ENCODE measurements at regions not wholly inside any gene's neighbourhood (a gene's known extent, or its start where the extent isn't known, plus 50 kb on each side); places are given as distances from the start of the nearest gene placed in this dataset.

DNA sequence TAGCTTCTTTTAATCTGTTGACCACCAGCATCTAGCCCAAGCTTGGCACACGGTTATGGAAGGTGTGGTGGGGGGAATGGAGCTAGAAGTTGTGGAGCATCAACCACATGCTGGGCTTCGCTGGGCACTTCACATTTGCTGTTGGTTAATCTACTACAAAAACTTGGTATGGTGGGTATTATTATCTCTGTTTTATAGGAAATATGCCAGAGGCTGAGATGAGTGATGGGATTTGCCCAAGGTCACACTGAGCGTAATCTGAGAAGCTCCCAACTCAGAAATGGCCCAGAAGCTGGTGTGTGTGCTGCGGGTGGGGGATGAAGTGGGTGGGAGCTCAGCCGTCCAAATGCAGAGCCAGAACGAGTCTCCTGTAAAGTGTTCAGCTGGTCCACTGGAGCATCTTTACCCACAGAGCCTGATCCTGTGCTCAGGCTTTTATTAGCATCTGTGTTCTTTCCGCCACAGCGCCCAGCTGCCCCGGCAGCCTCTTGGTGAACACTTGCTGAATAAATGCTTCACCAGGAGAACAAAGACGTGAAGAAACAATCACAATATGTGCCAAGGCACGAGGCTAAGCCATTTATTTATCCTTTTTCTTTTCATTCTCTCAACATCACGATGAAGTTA is 98.6 kb upstream of the JUN start:
- no peaks in the 10 kb centered on the region for H3K9me3 Mint-ChIP-seq
- ATAC-seq (no peak), DNase-seq (no peak)
- H3K4me3 Mint-ChIP-seq = no peak overlapping the region
- no peak overlapping the region for H3K27ac Mint-ChIP-seq
- H3K27me3 Mint-ChIP-seq = no peaks in the 10 kb centered on the region
- peaks cover 49% of the 10 kb centered on the region for H3K4me1 Mint-ChIP-seq

DNA sequence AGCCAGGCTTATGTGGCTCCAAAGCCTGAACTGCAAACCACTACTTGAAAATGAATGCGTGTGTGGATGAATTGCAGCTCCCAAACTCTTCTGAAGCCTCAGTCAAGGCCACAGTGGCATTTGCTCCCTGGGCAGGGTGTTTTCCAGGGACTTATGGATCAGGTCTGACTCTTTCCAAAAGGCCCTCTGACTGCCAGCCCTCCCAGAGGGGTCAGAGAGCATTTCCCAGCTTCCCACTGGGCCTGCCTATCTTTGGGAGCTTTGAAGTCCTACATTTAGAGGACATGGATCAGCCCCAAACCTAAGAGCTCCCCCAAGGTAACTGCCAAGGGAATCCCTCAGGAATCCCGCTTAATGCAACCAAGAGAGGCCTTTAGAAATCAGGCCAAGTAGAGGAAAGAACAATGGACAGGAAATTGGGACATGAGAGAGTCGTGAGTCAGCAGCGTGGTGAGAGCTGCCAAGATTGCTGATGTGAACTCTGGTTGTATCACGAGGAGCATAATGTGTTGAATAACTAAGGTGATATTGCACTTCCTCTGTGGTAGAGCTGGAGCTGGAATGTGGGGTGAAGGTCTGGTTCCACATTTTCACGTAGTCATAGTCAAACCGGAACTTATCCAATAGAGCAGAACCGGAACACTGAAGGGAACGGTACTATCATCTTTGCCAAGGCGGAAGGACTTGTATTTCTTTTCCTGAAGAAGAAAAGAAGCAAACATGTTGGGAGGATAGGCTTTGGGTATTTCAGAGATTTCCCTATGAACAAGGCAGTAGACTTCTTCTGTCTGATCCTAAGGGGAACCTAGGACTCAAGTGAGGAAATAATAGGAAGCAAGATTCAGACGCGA is 99.4 kb upstream of the JUN start:
- Mint-ChIP-seq H3K4me1 (peaks cover 51% of the 10 kb centered on the region), H3K9me3 (no peaks in the 10 kb centered on the region), H3K27me3 (no peaks in the 10 kb centered on the region), H3K4me3 (no peak overlapping the region), H3K27ac (peak overlapping the region in 1 of 2 donors; percentile 49)
- no peak for DNase-seq
- no peak for ATAC-seq

DNA sequence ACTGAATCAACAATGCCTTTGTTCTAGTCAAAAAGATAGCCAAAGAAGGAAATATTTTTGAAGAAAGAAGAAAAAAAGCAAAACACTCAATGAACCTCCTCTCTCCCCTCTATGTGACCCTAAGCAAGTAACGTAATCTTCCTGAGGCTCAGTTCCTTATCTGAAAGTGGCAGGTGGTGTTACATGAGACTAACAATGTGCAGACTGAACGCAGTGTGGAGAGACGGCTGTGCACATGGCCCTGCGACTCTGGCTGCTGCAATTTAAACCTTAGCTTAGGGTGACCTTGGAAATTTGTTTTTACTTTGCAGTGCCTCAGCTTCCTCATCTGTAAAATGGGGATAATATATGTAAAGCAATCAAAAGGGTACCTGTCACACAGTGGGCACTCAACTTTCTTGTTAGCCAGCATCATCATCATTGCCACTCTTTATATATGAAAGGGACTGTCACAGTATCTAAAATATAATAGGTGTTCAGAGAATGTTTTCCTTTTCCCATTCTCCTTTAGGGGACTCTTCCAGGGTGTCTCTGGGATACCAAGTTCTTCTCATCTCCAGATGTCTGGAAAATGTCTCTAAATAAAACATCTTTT is 100.1 kb upstream of the JUN start:
- H3K4me1 Mint-ChIP-seq = peaks cover 54% of the 10 kb centered on the region
- H3K4me3 Mint-ChIP-seq = no peak overlapping the region
- no peak for DNase-seq
- no peaks in the 10 kb centered on the region for H3K9me3 Mint-ChIP-seq
- no peaks in the 10 kb centered on the region for H3K27me3 Mint-ChIP-seq
- no peak overlapping the region for H3K27ac Mint-ChIP-seq
- no peak for ATAC-seq

DNA sequence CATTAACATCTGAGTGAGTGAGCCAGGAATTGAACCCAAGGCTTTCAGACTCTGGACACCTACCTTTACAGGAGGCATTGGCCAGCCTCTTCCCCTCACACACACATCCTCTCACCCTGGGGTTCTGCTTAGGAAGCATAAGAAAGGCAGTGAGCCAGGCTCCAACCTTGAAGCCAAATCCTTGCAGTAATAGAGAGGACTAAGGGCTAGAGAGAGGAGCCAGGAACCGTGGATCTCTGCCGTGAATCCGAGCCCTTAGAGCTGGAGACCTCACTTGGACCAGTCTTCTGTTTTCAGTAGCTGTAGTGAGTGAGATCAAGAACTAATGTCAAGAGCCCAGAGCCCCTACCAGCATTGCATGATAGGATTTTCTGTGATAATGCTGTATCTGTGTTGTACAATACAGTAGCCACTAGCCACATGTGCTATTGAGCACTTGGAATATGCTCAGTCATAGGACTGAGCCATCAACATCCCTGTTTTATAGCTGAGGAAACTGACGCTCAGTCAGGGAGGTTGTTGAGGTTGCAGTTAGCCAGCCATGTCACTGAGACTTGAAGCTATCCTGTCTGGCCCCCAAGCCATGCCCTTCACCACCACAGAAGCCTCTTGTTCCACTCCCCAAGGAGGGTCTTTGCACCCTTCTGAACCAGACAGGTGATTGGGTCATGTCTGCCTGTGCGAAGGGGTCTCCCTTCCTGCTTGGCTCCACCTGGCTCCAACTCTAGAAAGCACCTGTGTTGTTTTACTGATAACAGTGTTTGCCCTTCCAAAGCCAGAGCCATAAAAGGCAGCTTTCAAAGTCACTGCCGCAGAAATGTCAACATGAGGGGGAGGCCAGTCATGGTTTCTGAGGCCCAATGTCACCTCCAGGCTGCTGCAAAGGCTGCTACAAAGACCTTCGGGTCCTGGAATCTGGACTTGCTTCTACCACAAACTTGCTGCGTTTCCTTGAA is 101.1 kb upstream of the JUN start:
- H3K27me3 Mint-ChIP-seq = no peaks in the 10 kb centered on the region
- peak; percentile 65 for ATAC-seq
- peak overlapping the region; percentile 43 to 74 for H3K4me3 Mint-ChIP-seq
- H3K27ac Mint-ChIP-seq = peak overlapping the region; percentile 22 to 95
- no peaks in the 10 kb centered on the region for H3K9me3 Mint-ChIP-seq
- peak; percentile 17 to 31 for DNase-seq
- peaks cover 61% of the 10 kb centered on the region for H3K4me1 Mint-ChIP-seq

DNA sequence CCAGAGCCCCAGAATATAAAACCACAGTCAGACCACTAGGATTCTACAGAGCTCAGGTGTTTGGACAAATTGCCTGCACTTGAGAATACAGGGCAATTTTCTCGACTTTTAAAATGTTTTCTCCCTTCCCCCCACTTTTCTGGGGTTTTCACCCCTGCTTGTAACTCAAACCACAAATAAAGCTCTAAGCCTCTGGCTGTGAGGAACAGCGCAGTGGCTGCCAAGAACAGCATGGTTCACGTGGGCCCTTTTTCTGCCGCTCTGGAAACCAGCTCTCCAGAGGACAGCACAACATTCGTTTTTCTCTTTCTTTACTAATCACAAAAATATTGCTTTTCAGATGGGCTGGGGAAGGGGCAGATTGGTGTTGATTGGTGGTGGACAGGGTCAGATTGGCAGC is 102.2 kb upstream of the JUN start:
- Mint-ChIP-seq H3K4me3 (peak overlapping the region; percentile 43 to 74), H3K4me1 (peaks cover 61% of the 10 kb centered on the region), H3K27me3 (no peaks in the 10 kb centered on the region), H3K27ac (peak overlapping the region in 1 of 2 donors; percentile 9), H3K9me3 (peaks cover 0 to 2% of the 10 kb centered on the region in 2 donors)
- ATAC-seq (peak; percentile 74), DNase-seq (peak; percentile 14 to 33)

DNA sequence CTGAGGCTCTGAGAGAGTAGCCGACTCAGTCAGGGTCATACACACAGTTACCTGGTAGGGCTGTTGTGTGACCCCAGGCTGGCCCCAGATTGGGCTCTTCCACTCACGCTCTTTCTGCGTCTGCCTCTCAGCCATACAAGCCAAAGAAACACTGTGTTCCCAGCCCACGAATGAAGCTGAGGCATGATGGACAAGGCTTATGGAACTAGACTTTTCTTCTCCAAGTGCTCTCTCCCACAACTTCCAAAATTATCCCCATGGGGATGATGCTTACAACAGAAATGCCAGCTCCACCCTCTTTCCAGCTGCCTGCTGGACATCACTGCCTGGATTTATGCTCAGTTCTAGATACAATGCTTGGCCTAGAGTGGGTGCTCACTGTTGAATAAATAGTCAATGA is 102.8 kb upstream of the JUN start:
- peak overlapping the region in 1 of 2 donors; percentile 9 for H3K27ac Mint-ChIP-seq
- no peak for DNase-seq
- peaks cover 0 to 8% of the 10 kb centered on the region in 2 donors for H3K9me3 Mint-ChIP-seq
- H3K27me3 Mint-ChIP-seq = no peaks in the 10 kb centered on the region
- no peak overlapping the region for H3K4me3 Mint-ChIP-seq
- H3K4me1 Mint-ChIP-seq = peaks cover 56% of the 10 kb centered on the region
- no peak for ATAC-seq

DNA sequence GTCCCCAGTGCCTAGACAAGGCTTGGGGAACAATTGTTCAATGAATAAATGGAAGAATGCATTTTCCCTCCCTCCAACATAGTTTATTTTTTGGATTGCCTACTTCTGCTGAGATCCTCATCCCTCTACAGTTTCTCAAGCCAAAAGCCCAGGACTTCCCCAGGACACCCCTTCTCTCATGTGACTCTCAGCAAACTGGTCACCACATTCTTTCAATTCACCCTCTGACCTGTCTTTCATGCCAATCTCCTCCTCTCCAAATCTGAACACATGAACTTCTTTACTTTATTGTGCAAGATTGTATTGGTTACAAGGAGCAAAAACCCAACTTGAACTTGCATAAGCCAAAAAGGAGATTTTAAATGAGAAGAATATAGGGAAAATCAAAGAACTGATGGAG is 103.2 kb upstream of the JUN start:
- no peak for DNase-seq
- Mint-ChIP-seq H3K27ac (no peak overlapping the region), H3K27me3 (no peaks in the 10 kb centered on the region), H3K9me3 (peaks cover 0 to 9% of the 10 kb centered on the region in 2 donors), H3K4me1 (peaks cover 51% of the 10 kb centered on the region), H3K4me3 (no peak overlapping the region)
- no peak for ATAC-seq

DNA sequence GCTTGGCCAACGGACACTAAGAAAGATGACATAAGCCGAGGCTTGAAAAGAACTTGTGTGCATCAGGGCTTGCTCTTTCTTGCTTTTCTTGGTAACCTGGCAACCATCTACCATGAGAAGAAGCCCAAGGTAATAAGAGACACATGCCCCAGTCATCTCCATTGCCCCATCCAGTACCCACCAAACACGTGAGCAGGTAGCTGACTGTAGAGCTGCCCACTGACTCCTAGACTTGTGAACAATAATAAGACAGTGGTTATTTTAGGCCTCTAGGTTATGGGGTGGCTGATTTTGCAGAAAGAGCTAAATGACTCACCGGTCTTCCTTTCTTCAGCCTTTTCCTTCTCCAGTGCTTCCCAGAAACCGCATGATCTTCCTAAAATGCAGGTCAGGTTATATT is 105.0 kb upstream of the JUN start:
- H3K9me3 Mint-ChIP-seq = peaks cover 0 to 9% of the 10 kb centered on the region in 2 donors
- DNase-seq = no peak
- no peak overlapping the region for H3K4me3 Mint-ChIP-seq
- peaks cover 42% of the 10 kb centered on the region for H3K4me1 Mint-ChIP-seq
- no peak for ATAC-seq
- peak overlapping the region in 1 of 2 donors; percentile 39 for H3K27ac Mint-ChIP-seq
- peaks cover 6% of the 10 kb centered on the region for H3K27me3 Mint-ChIP-seq

DNA sequence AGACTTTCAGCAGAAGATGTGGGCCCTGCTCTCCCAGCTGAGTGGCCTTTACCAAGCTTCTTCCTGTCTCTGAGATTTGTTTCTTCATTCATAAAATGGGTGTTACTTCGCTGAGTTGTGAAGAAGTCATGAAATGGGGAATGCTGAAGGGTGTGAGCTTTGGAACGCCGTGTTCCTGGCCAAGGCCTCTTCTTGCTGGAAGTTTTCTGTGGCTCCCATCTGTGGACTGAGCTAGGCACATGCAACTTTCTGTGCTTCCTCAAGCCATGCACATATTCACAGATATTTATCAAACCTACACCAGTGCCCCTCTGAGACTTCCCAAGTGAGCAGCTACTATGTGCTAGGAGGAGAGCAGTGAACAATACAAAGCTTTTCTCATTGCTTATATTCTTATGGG is 106.3 kb upstream of the JUN start:
- peaks cover 37% of the 10 kb centered on the region for H3K4me1 Mint-ChIP-seq
- ATAC-seq = no peak
- no peak overlapping the region for H3K27ac Mint-ChIP-seq
- H3K27me3 Mint-ChIP-seq = peaks cover 6% of the 10 kb centered on the region
- no peak overlapping the region for H3K4me3 Mint-ChIP-seq
- no peak for DNase-seq
- H3K9me3 Mint-ChIP-seq = peaks cover 0 to 9% of the 10 kb centered on the region in 2 donors

DNA sequence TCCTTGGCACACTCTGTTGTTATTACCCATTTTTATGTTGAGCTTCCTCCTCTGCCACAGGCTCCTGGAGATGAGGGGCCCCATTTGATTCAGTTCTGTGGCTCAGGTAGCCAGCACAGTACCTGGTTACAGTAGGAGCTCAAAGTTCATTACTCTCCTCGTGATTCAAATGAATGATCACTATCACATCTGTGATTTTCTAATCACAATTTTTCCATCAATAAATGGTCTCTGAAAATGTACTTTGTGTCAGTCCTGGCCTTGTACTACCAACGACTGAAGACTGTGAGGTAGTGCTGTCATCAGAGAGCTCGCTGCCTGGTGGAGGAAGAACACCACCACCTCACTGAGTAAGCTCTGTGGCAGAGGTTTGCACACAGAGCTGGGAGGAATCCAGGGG is 106.8 kb upstream of the JUN start:
- no peak for DNase-seq
- Mint-ChIP-seq H3K27ac (no peak overlapping the region), H3K4me1 (peaks cover 37% of the 10 kb centered on the region)

DNA sequence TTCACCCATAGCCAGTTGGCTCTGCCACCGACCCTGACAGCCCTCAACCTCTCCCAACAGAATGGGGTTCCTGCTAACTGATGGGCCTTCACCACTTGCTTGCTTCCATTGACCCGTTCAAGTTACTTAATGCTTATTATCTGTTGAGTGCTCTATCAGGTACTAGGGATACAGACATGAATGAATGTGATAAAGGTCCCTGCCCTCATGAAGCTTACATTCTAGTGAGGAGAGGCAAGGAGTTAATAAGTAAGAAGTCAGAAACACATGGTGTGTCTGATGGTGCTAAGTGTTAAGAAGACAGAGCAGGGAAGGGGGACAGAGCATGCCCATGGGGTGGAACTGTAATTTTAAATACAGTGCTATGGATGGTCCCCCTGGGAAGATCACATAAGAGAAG is 107.5 kb upstream of the JUN start:
- Mint-ChIP-seq H3K27me3 (peaks cover 6% of the 10 kb centered on the region), H3K4me3 (no peak overlapping the region), H3K4me1 (peaks cover 32% of the 10 kb centered on the region), H3K9me3 (peaks cover 0 to 9% of the 10 kb centered on the region in 2 donors), H3K27ac (no peak overlapping the region)
- ATAC-seq (no peak), DNase-seq (no peak)

More for the DNA sequence above, 106.8 kb upstream of the JUN start:
- no peak for ATAC-seq
- Mint-ChIP-seq H3K4me3 (no peak overlapping the region), H3K9me3 (peaks cover 0 to 9% of the 10 kb centered on the region in 2 donors), H3K27me3 (peaks cover 6% of the 10 kb centered on the region)

DNA sequence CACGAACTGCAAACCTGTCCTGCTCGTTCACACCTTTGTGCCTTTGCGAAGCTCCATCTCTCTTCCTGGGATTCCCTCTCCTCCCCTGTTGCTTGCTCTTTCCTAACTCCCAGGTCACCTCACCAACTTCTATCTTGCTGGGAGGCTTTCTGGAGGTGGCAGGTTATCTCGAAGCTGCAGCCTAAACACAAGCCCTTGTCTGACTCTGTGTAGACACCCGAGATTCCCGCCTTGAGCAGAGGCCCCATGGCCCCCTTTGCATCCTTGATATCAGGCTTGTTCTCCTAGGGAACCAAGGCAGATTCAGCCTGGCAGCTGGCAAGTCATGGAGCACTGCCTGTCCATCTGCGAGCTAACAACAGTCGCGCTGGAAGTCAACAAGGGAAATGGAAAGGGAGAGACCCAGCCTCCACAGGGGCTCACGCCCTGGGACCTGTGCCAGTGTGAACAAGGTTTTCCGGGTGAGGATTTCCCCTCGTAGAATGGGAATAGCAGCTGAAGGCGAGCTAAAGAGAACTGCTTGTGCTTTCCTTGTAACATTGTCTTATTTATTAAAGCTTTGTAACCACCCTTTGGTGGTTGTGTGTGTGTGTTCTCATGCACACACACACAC is 109.5 kb upstream of the JUN start:
- DNase-seq = no peak
- peaks cover 0 to 9% of the 10 kb centered on the region in 2 donors for H3K9me3 Mint-ChIP-seq
- H3K27ac Mint-ChIP-seq = no peak overlapping the region
- no peak for ATAC-seq
- H3K4me1 Mint-ChIP-seq = peaks cover 19% of the 10 kb centered on the region
- no peak overlapping the region for H3K4me3 Mint-ChIP-seq
- H3K27me3 Mint-ChIP-seq = peaks cover 6% of the 10 kb centered on the region

DNA sequence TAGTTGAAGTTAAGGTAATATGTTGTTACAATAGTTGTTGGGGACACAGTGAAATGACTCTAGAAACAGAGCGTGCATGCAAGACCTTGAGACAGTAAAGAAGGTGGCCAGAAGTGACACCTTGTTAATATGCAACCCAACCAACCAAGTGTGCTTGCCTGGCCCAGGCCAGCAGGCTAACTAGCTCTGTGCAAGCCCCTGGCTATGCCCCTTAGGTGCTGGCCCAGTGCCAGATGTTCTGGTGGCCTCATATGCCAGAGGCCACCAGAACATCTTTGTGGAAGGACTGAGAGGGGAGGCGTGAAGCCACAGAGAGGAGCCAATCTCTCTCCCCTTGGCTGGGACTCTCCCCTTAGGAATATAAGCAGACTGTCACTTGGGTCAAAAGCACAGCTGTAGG is 111.2 kb upstream of the JUN start:
- H3K4me3 Mint-ChIP-seq = no peak overlapping the region
- peak; percentile 58 for ATAC-seq
- H3K9me3 Mint-ChIP-seq = peaks cover 0 to 9% of the 10 kb centered on the region in 2 donors
- peaks cover 6% of the 10 kb centered on the region for H3K27me3 Mint-ChIP-seq
- peaks cover 9% of the 10 kb centered on the region for H3K4me1 Mint-ChIP-seq
- peak in 1 of 2 donors; percentile 18 for DNase-seq
- peak overlapping the region in 1 of 2 donors; percentile 94 for H3K27ac Mint-ChIP-seq

DNA sequence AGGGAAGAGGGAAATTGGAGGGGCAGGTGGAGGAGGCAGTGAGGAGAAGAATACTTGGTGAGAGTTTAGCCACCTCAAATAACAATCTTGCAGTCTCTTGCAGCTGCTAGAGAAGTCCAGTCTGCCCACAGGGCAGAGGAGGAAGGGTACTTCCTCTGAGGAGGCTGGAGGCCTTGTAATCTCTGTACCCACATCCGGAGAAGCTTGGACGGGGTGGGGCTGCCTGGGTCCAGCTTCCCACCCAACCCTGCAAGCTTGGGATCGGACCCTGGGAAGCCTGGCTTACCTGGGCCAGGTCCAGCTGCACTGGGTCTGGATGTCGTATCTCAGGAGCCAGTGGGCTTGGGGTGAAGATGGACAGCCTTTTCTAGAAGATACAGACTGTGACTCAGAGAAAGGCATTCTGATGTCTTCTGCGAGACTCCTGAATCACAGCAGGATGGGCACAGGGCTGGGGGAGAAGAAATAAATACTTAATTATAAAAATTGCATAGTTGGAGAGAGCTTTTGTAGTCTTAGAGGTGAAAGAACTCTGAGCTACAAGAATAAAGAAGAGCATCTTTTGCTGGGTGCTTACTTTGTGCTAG is 111.8 kb upstream of the JUN start:
- peaks cover 11% of the 10 kb centered on the region for H3K4me1 Mint-ChIP-seq
- peaks cover 6% of the 10 kb centered on the region for H3K27me3 Mint-ChIP-seq
- peak; percentile 45 for ATAC-seq
- H3K4me3 Mint-ChIP-seq = no peak overlapping the region
- DNase-seq = no peak
- H3K27ac Mint-ChIP-seq = peak overlapping the region in 1 of 2 donors; percentile 34
- peaks cover 0 to 9% of the 10 kb centered on the region in 2 donors for H3K9me3 Mint-ChIP-seq
